ENCODE measurements at regions not wholly inside any gene's neighbourhood (a gene's known extent, or its start where the extent isn't known, plus 50 kb on each side); places are given as distances from the start of the nearest gene placed in this dataset.

DNA sequence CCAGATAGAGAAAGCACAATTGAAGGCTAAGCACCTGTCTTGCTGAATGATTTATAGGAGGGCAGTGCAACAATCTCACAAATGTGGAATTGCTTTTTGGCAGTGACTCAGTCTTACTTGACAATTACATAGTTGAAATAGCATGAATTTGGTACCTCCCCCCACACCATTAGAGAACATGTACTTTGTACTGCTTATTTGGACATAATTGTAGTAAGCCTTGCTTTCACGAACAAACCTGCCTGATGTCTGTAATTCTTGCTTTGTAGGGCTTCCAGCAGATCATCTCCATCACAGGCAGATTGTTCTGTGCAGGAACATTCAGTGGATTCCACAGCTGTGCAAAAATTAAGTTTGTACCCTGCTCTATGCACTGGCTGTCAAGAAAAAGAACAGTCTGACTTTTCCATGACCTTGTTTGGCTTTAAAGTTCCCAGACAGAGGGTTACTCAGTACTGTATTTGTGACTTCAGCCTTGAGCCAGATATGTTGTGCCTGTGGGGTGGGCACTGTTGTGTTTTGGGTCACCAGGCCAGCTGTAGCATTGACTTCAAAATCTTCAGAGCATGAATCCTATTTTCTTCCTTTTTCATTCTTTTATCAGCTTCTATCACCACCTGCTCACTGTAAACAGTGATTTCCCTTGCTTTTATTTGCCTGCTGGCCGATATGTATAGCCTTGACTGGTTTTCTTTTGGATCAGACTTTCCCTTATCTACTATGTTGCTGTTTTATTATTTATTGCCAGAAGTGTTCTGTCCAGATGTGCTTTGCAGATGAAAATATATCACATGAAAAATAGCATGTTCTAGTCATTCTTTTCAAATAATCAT, 941.0 kb upstream of the CHORDC1 start:
- Histone ChIP-seq H3K4me3 (replicated peaks; ENCODE audit: insufficient read depth, low read length) (no peak overlapping the region), H3K27ac (replicated peaks) (no peak overlapping the region), H3K27me3 (ENCODE audit: insufficient read depth, poor library complexity, severe bottlenecking) (no peaks in the 10 kb centered on the region)
- DNase-seq (ENCODE audit: low read depth in 1 of 2, low spot score in 1 of 2), result no peak
- TF ChIP-seq, protein P1, sequence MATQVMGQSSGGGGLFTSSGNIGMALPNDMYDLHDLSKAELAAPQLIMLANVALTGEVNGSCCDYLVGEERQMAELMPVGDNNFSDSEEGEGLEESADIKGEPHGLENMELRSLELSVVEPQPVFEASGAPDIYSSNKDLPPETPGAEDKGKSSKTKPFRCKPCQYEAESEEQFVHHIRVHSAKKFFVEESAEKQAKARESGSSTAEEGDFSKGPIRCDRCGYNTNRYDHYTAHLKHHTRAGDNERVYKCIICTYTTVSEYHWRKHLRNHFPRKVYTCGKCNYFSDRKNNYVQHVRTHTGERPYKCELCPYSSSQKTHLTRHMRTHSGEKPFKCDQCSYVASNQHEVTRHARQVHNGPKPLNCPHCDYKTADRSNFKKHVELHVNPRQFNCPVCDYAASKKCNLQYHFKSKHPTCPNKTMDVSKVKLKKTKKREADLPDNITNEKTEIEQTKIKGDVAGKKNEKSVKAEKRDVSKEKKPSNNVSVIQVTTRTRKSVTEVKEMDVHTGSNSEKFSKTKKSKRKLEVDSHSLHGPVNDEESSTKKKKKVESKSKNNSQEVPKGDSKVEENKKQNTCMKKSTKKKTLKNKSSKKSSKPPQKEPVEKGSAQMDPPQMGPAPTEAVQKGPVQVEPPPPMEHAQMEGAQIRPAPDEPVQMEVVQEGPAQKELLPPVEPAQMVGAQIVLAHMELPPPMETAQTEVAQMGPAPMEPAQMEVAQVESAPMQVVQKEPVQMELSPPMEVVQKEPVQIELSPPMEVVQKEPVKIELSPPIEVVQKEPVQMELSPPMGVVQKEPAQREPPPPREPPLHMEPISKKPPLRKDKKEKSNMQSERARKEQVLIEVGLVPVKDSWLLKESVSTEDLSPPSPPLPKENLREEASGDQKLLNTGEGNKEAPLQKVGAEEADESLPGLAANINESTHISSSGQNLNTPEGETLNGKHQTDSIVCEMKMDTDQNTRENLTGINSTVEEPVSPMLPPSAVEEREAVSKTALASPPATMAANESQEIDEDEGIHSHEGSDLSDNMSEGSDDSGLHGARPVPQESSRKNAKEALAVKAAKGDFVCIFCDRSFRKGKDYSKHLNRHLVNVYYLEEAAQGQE (IDR thresholded peaks at IDR 0.05; ENCODE audit: insufficient replicate concordance, low read depth), result no peak
- no peak for TF ChIP-seq GABPA (IDR thresholded peaks at IDR 0.05; ENCODE audit: low read depth)

GRCh38 chr11:91160661-91161060, 937.8 kb upstream of the CHORDC1 start:
- no peaks in the 10 kb centered on the region for H3K27me3 ChIP-seq (ENCODE audit: insufficient read depth, poor library complexity, severe bottlenecking)
- no peak for TF ChIP-seq CTCF (IDR thresholded peaks at IDR 0.05; ENCODE audit: insufficient read depth, low read length)
- TF ChIP-seq, protein P1 (IDR thresholded peaks at IDR 0.05; ENCODE audit: insufficient replicate concordance, low read depth), result no peak
- TF ChIP-seq GABPA (IDR thresholded peaks at IDR 0.05; ENCODE audit: low read depth), result no peak
- no peak for TF ChIP-seq POLR2AphosphoS5 (IDR thresholded peaks at IDR 0.05; ENCODE audit: low read depth)
- H3K27ac ChIP-seq (replicated peaks), result no peak overlapping the region
- DNase-seq (ENCODE audit: low read depth in 1 of 2, low spot score in 1 of 2), result no peak
- no peak overlapping the region for H3K4me3 ChIP-seq (replicated peaks; ENCODE audit: insufficient read depth, low read length)

GRCh38 chr11:91158891-91159537, 936.2 kb upstream of the CHORDC1 start:
- no peak overlapping the region for H3K27ac ChIP-seq (replicated peaks)
- DNase-seq (ENCODE audit: low read depth in 1 of 2, low spot score in 1 of 2), result no peak
- TF ChIP-seq, protein P1 (IDR thresholded peaks at IDR 0.05; ENCODE audit: insufficient replicate concordance, low read depth), result no peak
- TF ChIP-seq GABPA (IDR thresholded peaks at IDR 0.05; ENCODE audit: low read depth), result no peak
- TF ChIP-seq POLR2AphosphoS5 (IDR thresholded peaks at IDR 0.05; ENCODE audit: low read depth), result no peak
- TF ChIP-seq CTCF (IDR thresholded peaks at IDR 0.05; ENCODE audit: insufficient read depth, low read length), result no peak
- TF ChIP-seq SPI1 (IDR thresholded peaks at IDR 0.05; ENCODE audit: borderline replicate concordance, low read depth), result no peak

More at GRCh38 chr11:91158891-91159537, 936.2 kb upstream of the CHORDC1 start:
- Histone ChIP-seq H3K27me3 (ENCODE audit: insufficient read depth, poor library complexity, severe bottlenecking) (no peaks in the 10 kb centered on the region), H3K4me3 (replicated peaks; ENCODE audit: insufficient read depth, low read length) (no peak overlapping the region)
